Activated T-cell treated with anti-CD3 and anti-CD28 coated beads, Interleukin-2, amount 50 U/mL, for 4 hours (primary cell): ENCODE measurements at regions not wholly inside any gene's neighbourhood (a gene's known extent, or its start where the extent isn't known, plus 50 kb on each side); places are given as distances from the start of the nearest gene placed in this dataset.

Source experiments
- ATAC-seq, 2 donors: fragments of 200-7000 bp; cut with Tn5 transposase; one replicate each; pipeline ENCODE4 v1.10.0; 2021
- DNase-seq: peaks from one replicate; pipeline ENCODE4 v3.0.0-alpha.2; 2020
- H3K27me3 Mint-ChIP-seq: one replicate; pipeline ENCODE4 v1.8.0; 2021; ENCODE audit warnings: low read depth, mixed read lengths
- H3K36me3 Mint-ChIP-seq: one replicate; pipeline ENCODE4 v1.8.0; 2022; ENCODE audit warnings: mixed read lengths; ENCODE audit not compliant: insufficient read depth
- H3K4me1 Mint-ChIP-seq: one replicate; pipeline ENCODE4 v1.8.0; 2021; ENCODE audit warnings: low read depth, mixed read lengths
- H3K4me3 Mint-ChIP-seq: one replicate; pipeline ENCODE4 v1.8.0; 2021; ENCODE audit warnings: mild to moderate bottlenecking, moderate library complexity, mixed read lengths
- H3K9me3 Mint-ChIP-seq: one replicate; pipeline ENCODE4 v1.8.0; 2021; ENCODE audit warnings: mixed read lengths

DNA sequence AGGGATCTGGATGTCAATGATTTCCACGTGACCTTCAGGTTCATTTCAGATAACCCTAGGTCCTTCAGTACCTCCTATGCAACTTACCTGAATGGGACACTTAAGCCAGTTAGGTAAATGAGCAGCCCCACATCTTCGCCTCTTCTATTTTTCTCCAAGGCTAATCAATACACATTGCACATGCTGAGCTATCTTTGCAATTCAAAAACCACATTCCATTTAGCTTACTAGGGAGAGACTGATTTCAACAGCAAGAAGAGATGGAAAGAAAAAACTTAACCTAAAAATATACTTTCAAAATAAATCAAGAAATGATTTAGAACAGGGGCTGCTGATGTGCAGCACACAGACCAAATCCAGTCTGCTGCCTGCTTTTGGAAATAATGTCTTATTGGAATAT, 81.8 kb upstream of the CDCA7L start:
- ATAC-seq, result no peak

DNA sequence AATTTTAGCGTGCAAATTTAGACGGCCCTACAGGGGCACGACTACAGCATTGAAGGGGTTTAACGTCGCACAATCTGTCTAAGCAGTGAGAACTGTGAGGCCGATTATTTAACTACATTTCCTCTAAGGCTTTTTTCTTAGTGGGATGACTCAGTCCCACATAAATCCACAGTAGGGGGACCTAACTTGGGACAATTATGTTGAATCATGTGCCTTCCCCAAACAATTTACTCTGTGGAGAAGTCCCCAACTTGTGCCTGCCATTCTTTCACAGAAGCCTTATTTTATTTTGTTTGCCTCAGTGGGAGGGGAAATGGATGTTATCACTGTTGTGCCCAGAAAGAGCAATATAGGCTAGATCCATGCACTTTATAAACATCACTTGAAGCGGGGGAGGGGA, 80.3 kb upstream of the CDCA7L start:
- ATAC-seq (no peak), DNase-seq (no peak)
- no peak overlapping the region for H3K4me3 Mint-ChIP-seq
- no peaks in the 10 kb centered on the region for H3K4me1 Mint-ChIP-seq
- H3K9me3 Mint-ChIP-seq, result no peaks in the 10 kb centered on the region
- peaks cover 5% of the 10 kb centered on the region for H3K27me3 Mint-ChIP-seq
- H3K36me3 Mint-ChIP-seq, result no peaks in the 10 kb centered on the region

More for the DNA sequence above, 81.8 kb upstream of the CDCA7L start:
- H3K27me3 Mint-ChIP-seq, result peaks cover 3% of the 10 kb centered on the region
- no peaks in the 10 kb centered on the region for H3K4me1 Mint-ChIP-seq
- no peaks in the 10 kb centered on the region for H3K36me3 Mint-ChIP-seq
- no peak for DNase-seq
- H3K9me3 Mint-ChIP-seq, result no peaks in the 10 kb centered on the region
- H3K4me3 Mint-ChIP-seq, result no peak overlapping the region

DNA sequence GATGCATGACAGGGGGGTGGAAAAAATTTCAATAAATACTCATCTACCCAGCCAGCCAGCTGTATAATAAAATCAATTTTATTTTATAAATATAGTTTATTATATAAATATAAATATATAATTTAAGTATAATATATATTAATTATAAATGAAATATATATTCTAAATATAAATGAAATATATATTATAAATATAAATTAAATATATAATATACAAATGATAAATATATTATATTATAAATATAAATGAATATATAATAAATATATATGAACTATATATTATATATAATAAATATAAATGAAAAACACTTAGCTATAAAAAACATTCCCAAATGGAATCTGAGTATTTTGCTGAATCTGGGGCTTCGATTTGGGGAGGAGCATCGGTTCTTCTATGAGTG, 79.4 kb upstream of the CDCA7L start:
- no peak overlapping the region for H3K4me3 Mint-ChIP-seq
- H3K27me3 Mint-ChIP-seq, result peaks cover 6% of the 10 kb centered on the region
- no peak for DNase-seq
- no peaks in the 10 kb centered on the region for H3K36me3 Mint-ChIP-seq
- no peak for ATAC-seq
- no peaks in the 10 kb centered on the region for H3K4me1 Mint-ChIP-seq
- H3K9me3 Mint-ChIP-seq, result no peaks in the 10 kb centered on the region

DNA sequence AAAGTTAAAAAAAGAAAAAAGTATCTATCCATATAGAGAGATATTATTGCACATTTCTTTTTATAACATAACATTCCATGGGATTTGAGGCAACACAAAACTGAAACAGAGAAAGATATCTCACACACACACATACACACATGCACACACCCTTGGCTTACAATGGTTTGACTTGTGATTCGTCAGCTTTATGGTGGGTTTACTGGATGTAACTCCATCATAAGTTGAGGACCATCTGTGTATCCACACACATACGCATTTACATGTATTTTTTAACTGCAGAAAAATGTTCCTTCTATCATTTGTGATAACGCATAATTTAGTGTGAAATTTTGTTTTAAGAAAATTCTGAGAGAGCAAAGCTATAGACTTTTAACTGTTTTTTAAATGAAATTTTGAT, 74.2 kb upstream of the CDCA7L start:
- ATAC-seq (no peak), DNase-seq (no peak)
- Mint-ChIP-seq H3K36me3 (no peaks in the 10 kb centered on the region), H3K4me3 (no peak overlapping the region), H3K4me1 (no peaks in the 10 kb centered on the region), H3K27me3 (peaks cover 8% of the 10 kb centered on the region), H3K9me3 (no peaks in the 10 kb centered on the region)

DNA sequence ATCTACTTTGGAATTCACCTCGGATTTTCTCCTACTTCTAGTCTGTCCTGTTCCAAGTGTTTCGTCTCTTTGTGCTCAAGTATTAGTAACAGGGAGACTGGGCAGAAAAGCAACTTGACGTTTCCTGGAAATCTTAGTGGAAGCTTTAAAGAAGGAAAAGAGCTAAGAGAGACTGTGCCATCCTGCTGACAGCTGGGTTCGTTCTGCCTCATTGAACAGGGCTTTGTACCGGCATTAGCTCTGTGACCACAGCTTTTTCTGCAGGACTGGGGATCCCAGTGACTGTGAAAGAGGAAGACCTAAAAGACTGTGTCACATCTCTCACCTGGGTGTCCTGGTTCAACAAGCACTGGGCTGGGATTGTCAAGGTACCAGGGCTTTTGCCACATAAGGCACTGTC, 70.8 kb upstream of the CDCA7L start:
- DNase-seq, result no peak
- Mint-ChIP-seq H3K4me3 (no peak overlapping the region), H3K4me1 (no peaks in the 10 kb centered on the region), H3K9me3 (no peaks in the 10 kb centered on the region), H3K27me3 (peaks cover 5% of the 10 kb centered on the region), H3K36me3 (no peaks in the 10 kb centered on the region)
- ATAC-seq, result no peak

DNA sequence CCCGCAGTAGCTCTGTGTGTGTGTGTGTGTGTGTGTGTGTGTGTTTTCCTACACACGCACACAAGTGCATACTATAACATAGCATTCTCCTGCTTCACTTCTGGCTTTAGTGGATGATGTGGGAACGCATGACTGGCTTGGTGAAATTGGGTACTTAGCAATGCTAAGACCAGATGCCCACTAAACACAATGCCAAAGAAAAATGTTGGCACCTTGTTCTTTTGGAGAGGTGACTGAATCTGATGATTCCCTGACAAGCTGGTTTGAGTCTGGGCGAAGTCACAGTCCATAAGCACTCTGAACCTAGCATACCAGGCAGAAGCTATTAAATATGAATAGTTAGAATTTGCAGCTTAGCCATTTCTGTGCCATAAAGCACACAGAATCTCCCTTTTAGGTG, 68.0 kb upstream of the CDCA7L start:
- DNase-seq (no peak), ATAC-seq (no peak)
- Mint-ChIP-seq H3K36me3 (no peaks in the 10 kb centered on the region), H3K9me3 (no peaks in the 10 kb centered on the region), H3K4me1 (no peaks in the 10 kb centered on the region), H3K4me3 (no peak overlapping the region), H3K27me3 (peaks cover 4% of the 10 kb centered on the region)

DNA sequence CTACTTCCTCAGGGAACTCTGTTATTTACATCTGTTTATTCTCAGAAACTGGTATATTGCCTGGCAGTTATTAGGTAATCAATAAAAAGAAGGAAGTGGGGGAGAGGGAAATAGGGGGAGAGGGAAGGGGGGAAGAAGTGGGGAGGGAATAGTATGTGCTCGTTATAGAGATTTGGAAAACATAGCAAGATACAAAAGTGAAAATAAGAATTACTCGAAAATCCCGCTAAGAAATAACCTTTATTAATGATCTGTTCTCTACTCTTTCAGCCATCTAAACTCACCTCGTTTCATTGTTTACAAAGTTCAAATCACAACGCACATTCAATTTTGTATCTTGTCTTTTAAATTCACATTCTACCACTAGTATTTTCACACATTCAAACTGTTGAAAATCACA, 63.0 kb upstream of the CDCA7L start:
- no peaks in the 10 kb centered on the region for H3K36me3 Mint-ChIP-seq
- ATAC-seq, result no peak
- no peak for DNase-seq
- no peaks in the 10 kb centered on the region for H3K9me3 Mint-ChIP-seq
- H3K4me1 Mint-ChIP-seq, result no peaks in the 10 kb centered on the region
- peaks cover 9% of the 10 kb centered on the region for H3K27me3 Mint-ChIP-seq
- H3K4me3 Mint-ChIP-seq, result no peak overlapping the region

DNA sequence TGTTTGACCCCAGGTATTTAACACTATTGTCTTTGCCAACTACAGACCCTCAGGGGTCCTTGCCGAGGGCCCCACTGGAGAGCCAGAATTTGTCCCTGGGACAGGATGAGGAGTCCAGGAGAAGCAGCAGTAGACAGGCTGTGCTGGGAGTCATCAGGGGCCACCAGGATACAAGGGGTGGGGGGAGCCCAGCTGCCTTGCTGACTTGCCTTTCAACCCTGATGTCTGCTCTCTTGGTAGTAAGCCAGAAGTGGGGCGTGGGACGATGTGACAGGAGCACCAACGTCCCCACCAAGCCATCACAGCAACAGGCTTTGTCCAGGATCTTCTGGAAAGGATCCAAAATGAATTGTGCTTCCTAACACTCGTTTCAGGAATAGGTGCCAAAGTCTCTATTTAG, 62.4 kb upstream of the CDCA7L start:
- no peaks in the 10 kb centered on the region for H3K36me3 Mint-ChIP-seq
- H3K4me3 Mint-ChIP-seq, result no peak overlapping the region
- H3K27me3 Mint-ChIP-seq, result peaks cover 9% of the 10 kb centered on the region
- H3K9me3 Mint-ChIP-seq, result no peaks in the 10 kb centered on the region
- ATAC-seq (no peak), DNase-seq (no peak)
- no peaks in the 10 kb centered on the region for H3K4me1 Mint-ChIP-seq

DNA sequence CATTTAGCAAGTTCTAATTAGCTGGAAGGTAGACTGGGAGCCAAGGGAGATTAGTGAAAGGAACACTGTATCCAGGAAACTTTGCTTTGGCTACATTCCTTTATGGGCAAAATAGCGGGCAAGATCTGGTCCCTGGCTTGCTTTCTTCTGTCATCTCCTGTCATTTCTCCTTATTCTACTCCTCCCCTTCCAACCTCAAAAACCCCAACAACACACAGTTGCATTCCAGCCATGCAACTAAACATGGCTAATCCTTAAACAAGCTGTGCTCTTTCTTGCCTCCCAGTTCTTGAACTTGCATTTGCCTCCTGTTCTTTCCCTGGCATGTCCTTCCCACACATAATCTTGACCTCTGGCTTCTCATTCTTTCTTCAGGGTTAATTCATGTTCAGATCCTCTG, 59.5 kb upstream of the CDCA7L start:
- DNase-seq (no peak), ATAC-seq (no peak)
- no peak overlapping the region for H3K4me3 Mint-ChIP-seq
- no peaks in the 10 kb centered on the region for H3K9me3 Mint-ChIP-seq
- peaks cover 9% of the 10 kb centered on the region for H3K27me3 Mint-ChIP-seq
- H3K36me3 Mint-ChIP-seq, result no peaks in the 10 kb centered on the region
- peaks cover 4% of the 10 kb centered on the region for H3K4me1 Mint-ChIP-seq

DNA sequence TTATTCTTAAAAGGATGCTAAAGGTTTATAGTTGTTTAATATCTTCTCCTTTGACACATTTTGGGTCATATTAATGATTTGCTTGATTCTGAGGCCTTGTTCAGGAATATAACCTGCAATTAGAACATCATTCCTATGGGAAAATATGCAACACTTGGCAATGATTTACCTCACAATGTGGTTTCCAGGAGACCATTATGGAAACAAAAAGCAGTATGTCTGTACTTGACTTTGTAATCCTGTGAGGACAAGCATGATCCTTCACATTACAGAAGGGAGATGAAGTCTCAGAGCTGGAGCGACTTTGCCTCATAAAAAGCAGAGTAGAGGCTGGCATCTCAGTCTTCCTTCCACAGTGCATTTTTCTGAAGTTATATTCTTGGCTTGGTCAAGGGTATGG, 57.0 kb upstream of the CDCA7L start:
- Mint-ChIP-seq H3K9me3 (no peaks in the 10 kb centered on the region), H3K36me3 (no peaks in the 10 kb centered on the region), H3K27me3 (peaks cover 5% of the 10 kb centered on the region), H3K4me3 (no peak overlapping the region), H3K4me1 (peaks cover 4% of the 10 kb centered on the region)
- ATAC-seq, result no peak
- DNase-seq, result no peak

DNA sequence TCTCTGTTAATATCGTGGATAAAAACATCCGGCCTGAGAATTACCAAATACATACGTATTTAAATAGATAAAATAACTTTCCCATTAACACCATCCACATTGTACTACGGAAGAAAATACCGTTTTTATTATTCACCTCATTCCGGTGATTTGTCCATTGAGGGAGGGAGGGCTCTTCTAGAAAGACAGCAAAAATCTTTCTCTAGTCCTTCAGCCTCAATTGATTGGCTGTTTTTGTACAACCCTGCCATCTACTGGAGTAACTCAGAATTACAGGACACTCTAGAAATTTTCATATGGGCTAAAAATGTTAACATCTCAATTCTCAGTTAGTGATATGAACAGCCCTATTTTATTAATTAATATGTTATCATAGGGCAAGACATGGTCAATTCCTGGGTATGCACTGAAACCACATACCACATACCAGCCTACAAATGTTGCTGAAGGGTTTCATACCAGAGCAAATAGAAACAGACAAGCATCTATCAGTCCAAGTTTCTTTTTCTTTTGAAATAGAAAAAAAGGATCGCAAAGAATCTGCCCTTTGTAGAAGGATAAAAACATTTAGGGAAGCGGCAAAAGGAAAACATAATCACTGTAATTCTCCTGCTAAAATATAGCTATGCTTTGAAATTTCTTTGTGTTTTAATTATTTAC, 55.8 kb upstream of the CDCA7L start:
- peak in 1 of 2 donors; percentile 48 for ATAC-seq
- Mint-ChIP-seq H3K9me3 (no peaks in the 10 kb centered on the region), H3K27me3 (peaks cover 3% of the 10 kb centered on the region), H3K4me3 (peak overlapping the region; percentile 35), H3K36me3 (no peaks in the 10 kb centered on the region), H3K4me1 (peaks cover 4% of the 10 kb centered on the region)
- DNase-seq, result no peak

DNA sequence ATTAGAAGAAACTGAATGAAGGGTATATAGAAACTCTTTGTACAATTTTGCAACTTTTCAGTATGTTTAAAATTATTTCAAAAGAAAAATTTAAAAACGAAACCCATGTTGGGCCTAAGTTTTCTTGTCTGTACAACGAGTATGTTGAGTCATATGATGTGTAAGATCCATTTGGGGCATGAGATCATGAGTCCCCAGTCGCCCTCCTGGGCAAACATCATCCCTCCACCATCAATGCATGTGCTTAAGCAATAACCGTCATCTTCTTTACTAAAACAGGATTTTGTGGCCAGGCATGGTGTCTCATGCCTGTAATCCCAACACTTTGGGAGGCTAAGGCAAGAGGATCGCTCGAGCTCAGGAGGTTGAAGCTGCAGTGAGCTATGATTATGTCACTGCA, 54.2 kb upstream of the CDCA7L start:
- Mint-ChIP-seq H3K36me3 (no peaks in the 10 kb centered on the region), H3K4me3 (no peak overlapping the region), H3K27me3 (peaks cover under 1% of the 10 kb centered on the region), H3K4me1 (peaks cover 4% of the 10 kb centered on the region), H3K9me3 (no peaks in the 10 kb centered on the region)
- no peak for DNase-seq
- ATAC-seq, result no peak

DNA sequence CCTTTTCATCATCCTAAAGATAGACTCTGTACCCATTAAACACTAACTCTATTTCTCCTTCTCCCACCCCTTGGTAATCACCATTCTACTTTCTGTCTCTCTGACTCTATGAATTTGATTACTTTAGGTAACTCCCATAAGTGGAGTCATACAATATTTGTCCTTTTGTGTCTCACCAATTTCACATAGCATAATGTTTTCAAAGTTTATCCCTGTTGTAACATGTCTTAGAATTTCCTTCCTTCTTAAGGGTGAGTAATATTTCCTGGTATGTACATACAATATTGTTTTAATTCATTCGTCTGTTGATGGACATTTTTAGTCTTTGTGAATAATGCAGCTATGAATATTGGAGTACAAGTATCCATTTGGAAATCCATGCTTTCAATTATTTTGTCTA, 50.9 kb upstream of the CDCA7L start:
- ATAC-seq, result no peak
- H3K36me3 Mint-ChIP-seq, result no peaks in the 10 kb centered on the region
- peaks cover 4% of the 10 kb centered on the region for H3K4me1 Mint-ChIP-seq
- no peaks in the 10 kb centered on the region for H3K9me3 Mint-ChIP-seq
- no peak overlapping the region for H3K4me3 Mint-ChIP-seq
- DNase-seq, result no peak
- peaks cover 2% of the 10 kb centered on the region for H3K27me3 Mint-ChIP-seq
